NCI-H187 treated with DMSO at 0.1 percent for 48 hours (cell line): ENCODE measurements at regions not wholly inside any gene's neighbourhood (a gene's known extent, or its start where the extent isn't known, plus 50 kb on each side); places are given as distances from the start of the nearest gene placed in this dataset.
"Not testable (repeated sequence)": the region's sequence is repeated elsewhere in the genome, so short reads cannot be mapped to it uniquely, and the experiment has no call there.

Experiments used
- DNase-seq: peaks from one replicate; lab custom pipeline; 2025; lab: John Stamatoyannopoulos, UW

GRCh38 chr7:14967376-14967775 is 64.8 kb upstream of the DGKB start:
- DNase-seq = not testable (repeated sequence)

- no peak for DNase-seq
Measured at GRCh38 chr7:14962778-14963177, 60.2 kb upstream of the DGKB start.

DNA sequence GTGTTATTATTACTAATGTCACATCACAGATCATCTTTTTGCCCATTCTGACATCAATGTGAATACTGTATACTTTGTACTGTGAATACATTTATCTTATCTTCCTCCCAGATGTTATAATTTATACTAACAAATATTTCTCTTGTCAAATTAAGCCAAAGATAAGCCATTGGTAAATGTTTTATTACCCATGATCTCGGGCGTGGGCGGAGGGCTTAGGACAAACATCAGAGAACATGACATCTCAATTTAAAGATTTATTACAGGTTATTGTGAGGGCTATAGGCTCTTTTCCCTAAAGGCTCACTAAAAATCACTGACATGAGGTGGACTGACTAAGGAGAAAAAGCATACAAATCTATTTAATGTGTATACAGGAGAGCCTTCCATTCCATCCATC is 58.2 kb upstream of the DGKB start:
- no peak for DNase-seq

- DNase-seq = no peak
Measured at GRCh38 chr7:14959339-14959738, 56.8 kb upstream of the DGKB start.

- no peak for DNase-seq
Measured at GRCh38 chr7:14954035-14954434, 51.5 kb upstream of the DGKB start.
